ENCODE measurements at regions not wholly inside any gene's neighbourhood (a gene's known extent, or its start where the extent isn't known, plus 50 kb on each side); places are given as distances from the start of the nearest gene placed in this dataset.
A peak's percentile ranks its signal among the peaks of the same experiment; 100 is the strongest.

DNA sequence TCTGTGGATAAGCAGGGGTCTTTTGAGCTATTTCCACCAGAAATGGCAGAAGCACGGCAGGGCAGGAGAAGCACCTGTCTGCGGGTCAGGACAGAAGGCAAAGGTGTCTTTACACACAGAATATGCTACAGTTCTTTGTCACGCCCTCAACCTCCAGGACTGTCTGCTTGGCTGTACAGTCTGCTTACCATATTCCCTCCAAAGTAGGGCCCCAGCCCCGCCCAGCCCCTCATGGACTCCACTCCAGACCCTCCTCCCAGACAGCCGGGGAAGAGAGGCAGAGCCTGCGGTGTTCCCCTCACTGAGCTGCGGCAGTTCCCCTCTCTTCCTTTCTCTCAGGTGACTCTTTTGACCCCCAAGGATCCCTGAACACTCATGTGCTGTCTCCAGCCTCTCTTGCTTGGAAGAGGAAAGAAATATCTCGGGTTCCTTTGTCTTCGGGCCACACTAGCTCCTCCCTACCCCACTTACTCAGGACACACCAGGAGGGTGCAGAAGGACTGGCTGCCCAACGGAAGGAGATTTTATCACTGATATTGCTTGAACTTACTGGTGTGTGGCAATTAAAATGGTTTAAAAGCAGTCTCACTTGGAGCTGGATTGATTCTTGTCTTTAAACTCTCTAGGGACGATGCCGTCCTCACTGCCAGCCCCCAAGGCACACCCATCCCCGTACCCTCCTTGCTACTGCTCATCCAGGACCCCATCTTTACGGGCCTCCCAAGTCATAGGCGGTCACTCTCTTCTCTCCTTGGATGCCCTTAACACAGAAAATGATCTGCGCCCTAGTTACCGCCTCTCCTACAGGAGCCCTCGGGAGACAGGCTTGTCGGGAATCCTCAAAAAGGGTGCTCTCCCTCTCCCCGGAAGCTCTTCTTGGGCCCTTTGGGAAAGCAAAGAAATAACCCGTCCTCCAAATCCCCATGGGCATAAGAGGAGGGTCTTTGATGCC lies 169.7 kb downstream of the TOMM20 start (continued):
- no peak for TF ChIP-seq ZNF740 (CRISPR knock-in tag; IDR thresholded peaks at IDR 0.05)
- TF ChIP-seq ZNF740 (tag; IDR thresholded peaks at IDR 0.05) = no peak
- 0 out of 2 replicates have a peak, but pooled peaks have one; percentile 38 for TF ChIP-seq ZNF592 (IDR thresholded peaks at IDR 0.05)
- TF ChIP-seq PTRF (tag; IDR thresholded peaks at IDR 0.05) = no peak
- no peak for TF ChIP-seq ZNF586 (CRISPR knock-in tag; conservative IDR thresholded peaks at IDR 0.05)
- TF ChIP-seq ADNP (tag; IDR thresholded peaks at IDR 0.05) = 0 out of 2 replicates have a peak, but pooled peaks have one; percentile 77
- 0 out of 2 replicates have a peak, but pooled peaks have one; percentile 5 for TF ChIP-seq ZNF644 (tag; IDR thresholded peaks at IDR 0.05; ENCODE audit: low read depth)
- no peak for TF ChIP-seq POLR3G (IDR thresholded peaks at IDR 0.05; ENCODE audit: extremely low read depth, insufficient read length, insufficient replicate concordance)
- TF ChIP-seq C11orf30 (IDR thresholded peaks at IDR 0.05; ENCODE audit: low read depth) = no peak
- no peak for TF ChIP-seq MBD2 (IDR thresholded peaks at IDR 0.05; ENCODE audit: borderline replicate concordance, low read depth)
- no peak for TF ChIP-seq ZNF609 (CRISPR knock-in tag; IDR thresholded peaks at IDR 0.05; ENCODE audit: borderline replicate concordance)
- TF ChIP-seq NR2C1 (IDR thresholded peaks at IDR 0.05) = no peak
- 0 out of 2 replicates have a peak, but pooled peaks have one; percentile 3 for TF ChIP-seq NR2C1 (tag; IDR thresholded peaks at IDR 0.05)
- TF ChIP-seq GATAD2A (IDR thresholded peaks at IDR 0.05) = no peak
- TF ChIP-seq ZNF134 (CRISPR knock-in tag; conservative IDR thresholded peaks at IDR 0.05) = no peak
- no peak for TF ChIP-seq PHB (CRISPR knock-in tag; IDR thresholded peaks at IDR 0.05)
- TF ChIP-seq KLF6 (CRISPR knock-in tag; IDR thresholded peaks at IDR 0.05; ENCODE audit: borderline replicate concordance) = peak; percentile 38; the same call in 1 of the 2 replicates
- no peak for TF ChIP-seq ZNF551 (CRISPR knock-in tag; IDR thresholded peaks at IDR 0.05)
- no peak for TF ChIP-seq JUNB (CRISPR knock-in tag; conservative IDR thresholded peaks at IDR 0.05)

Measured in K562 (cell line).